Mesendoderm (in vitro differentiated cells): ENCODE measurements at regions not wholly inside any gene's neighbourhood (a gene's known extent, or its start where the extent isn't known, plus 50 kb on each side); places are given as distances from the start of the nearest gene placed in this dataset.
A peak's percentile ranks its signal among the peaks of the same experiment; 100 is the strongest.

Experiments used
- DNase-seq: peaks from one replicate; pipeline ENCODE4 v3.0.0; 2013
- H2AK5ac ChIP-seq: 2 replicates; pipeline ENCODE4 v1.6.1; 2013; ENCODE audit warnings: low read length, inconsistent platforms
- H2BK120ac ChIP-seq: 2 replicates; pipeline ENCODE4 v1.6.1; 2013; ENCODE audit warnings: low read depth, mild to moderate bottlenecking, low read length, moderate library complexity, mixed read lengths
- H2BK15ac ChIP-seq: replicated peaks from 2 replicates; pipeline ENCODE4 v1.6.1; 2013; ENCODE audit warnings: low read depth, mild to moderate bottlenecking, moderate library complexity
- H2BK5ac ChIP-seq: 2 replicates; pipeline ENCODE4 v1.6.1; 2013; ENCODE audit warnings: low read length, inconsistent platforms
- H3K18ac ChIP-seq: 2 replicates; pipeline ENCODE4 v1.6.1; 2013; ENCODE audit warnings: mild to moderate bottlenecking, low read length, mixed read lengths
- H3K23ac ChIP-seq: one replicate; pipeline ENCODE4 v1.6.1; 2013; ENCODE audit warnings: low read length
- H3K27ac ChIP-seq: 2 replicates; pipeline ENCODE4 v1.5.1; 2013; ENCODE audit warnings: low read depth, mild to moderate bottlenecking, inconsistent platforms, low read length, moderate library complexity
- H3K27me3 ChIP-seq: 2 replicates; pipeline ENCODE4 v1.6.1; 2013; ENCODE audit warnings: low read length, control low read depth, mild to moderate bottlenecking, inconsistent platforms; ENCODE audit not compliant: insufficient read depth, poor library complexity
- H3K36me3 ChIP-seq: 2 replicates; pipeline ENCODE4 v1.6.1; 2013; ENCODE audit warnings: low read length, inconsistent platforms; ENCODE audit not compliant: control insufficient read depth, insufficient read depth
- H3K4ac ChIP-seq: one replicate; pipeline ENCODE4 v1.6.1; 2013; ENCODE audit warnings: low read depth, mild to moderate bottlenecking, low read length, moderate library complexity
- H3K4me1 ChIP-seq: 2 replicates; pipeline ENCODE4 v1.6.1; 2013; ENCODE audit warnings: low read depth, low read length, inconsistent platforms; ENCODE audit not compliant: control insufficient read depth
- H3K4me2 ChIP-seq: 2 replicates; pipeline ENCODE4 v1.6.1; 2013; ENCODE audit warnings: low read length
- H3K4me3 ChIP-seq: 2 replicates; pipeline ENCODE4 v1.5.1; 2013; ENCODE audit warnings: mild to moderate bottlenecking, low read length
- H3K56ac ChIP-seq: one replicate; pipeline ENCODE4 v1.6.1; 2013; ENCODE audit warnings: low read length
- H3K79me1 ChIP-seq: 2 replicates; pipeline ENCODE4 v1.6.1; 2013; ENCODE audit warnings: low read length, inconsistent platforms
- H3K79me2 ChIP-seq: 2 replicates; pipeline ENCODE4 v1.6.1; 2013; ENCODE audit warnings: mild to moderate bottlenecking, low read length; ENCODE audit not compliant: control insufficient read depth, insufficient read depth
- H3K9ac ChIP-seq: 2 replicates; pipeline ENCODE4 v1.6.1; 2013; ENCODE audit warnings: low read length, inconsistent platforms
- H4K5ac ChIP-seq: one replicate; pipeline ENCODE4 v1.6.1; 2013; ENCODE audit warnings: low read length
- H4K8ac ChIP-seq: one replicate; pipeline ENCODE4 v1.6.1; 2013; ENCODE audit warnings: low read depth, mild to moderate bottlenecking, control low read depth, low read length, moderate library complexity
- WGBS: extraction: QIAGEN DNeasy Blood & Tissue Kit; methylation state at CpG from one replicate; pipeline ENCODE4 v1.1.7; 2013; ENCODE audit warnings: low lambda C conversion rate, missing lambda C conversion rate; ENCODE audit not compliant: insufficient coverage; ENCODE audit errors: extremely low coverage; 5-methylcytosine and 5-hydroxymethylcytosine counted together

DNA sequence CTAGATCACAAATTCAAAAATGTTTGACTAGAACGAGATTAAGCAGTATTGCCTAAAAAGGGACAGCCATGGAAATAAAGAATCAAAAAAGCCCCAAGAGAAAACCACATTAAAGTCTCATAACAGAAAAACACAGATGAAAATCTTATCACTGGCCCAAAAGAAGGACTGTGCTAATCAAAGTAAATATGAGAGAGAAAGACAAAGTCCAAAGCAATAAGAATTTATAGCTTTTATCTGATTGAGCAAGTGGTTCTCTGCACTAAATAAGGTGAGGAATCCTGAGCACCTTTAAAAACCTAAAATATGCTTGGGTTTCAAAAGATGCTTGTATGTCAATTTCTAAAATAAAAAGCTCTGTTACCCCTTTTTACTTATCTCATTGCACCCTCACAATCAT lies 409.3 kb downstream of the GASK1B start:
- H3K56ac ChIP-seq: no peak overlapping the region
- H2BK15ac ChIP-seq: no peak overlapping the region
- H3K27me3 ChIP-seq: no peaks in the 10 kb centered on the region
- no peak overlapping the region for H4K5ac ChIP-seq
- H3K23ac ChIP-seq: no peak overlapping the region
- no CpG with 5 or more reads among the region's 1 CpG for WGBS
- no peak overlapping the region for H2AK5ac ChIP-seq
- no peak overlapping the region for H3K4me2 ChIP-seq
- H3K18ac ChIP-seq: no peak overlapping the region
- H2BK120ac ChIP-seq: no peak overlapping the region
- no peak overlapping the region for H2BK5ac ChIP-seq
- no peak for DNase-seq
- no peak overlapping the region for H3K4me3 ChIP-seq
- H3K4me1 ChIP-seq: no peaks in the 10 kb centered on the region
- no peak overlapping the region for H4K8ac ChIP-seq
- no peak overlapping the region for H3K4ac ChIP-seq
- H3K9ac ChIP-seq: no peak overlapping the region
- H3K27ac ChIP-seq: no peak overlapping the region
- no peaks in the 10 kb centered on the region for H3K36me3 ChIP-seq
- H3K79me2 ChIP-seq: no peaks in the 10 kb centered on the region
- H3K79me1 ChIP-seq: no peaks in the 10 kb centered on the region

- Histone ChIP-seq H3K36me3 (no peaks in the 10 kb centered on the region), H2BK120ac (no peak overlapping the region), H3K79me1 (no peaks in the 10 kb centered on the region), H3K27ac (no peak overlapping the region), H3K4me3 (no peak overlapping the region), H3K27me3 (no peaks in the 10 kb centered on the region), H3K4me1 (no peaks in the 10 kb centered on the region), H3K9ac (no peak overlapping the region), H2AK5ac (no peak overlapping the region), H4K5ac (no peak overlapping the region), H3K4me2 (no peak overlapping the region), H3K23ac (no peak overlapping the region), H3K4ac (no peak overlapping the region), H4K8ac (no peak overlapping the region), H3K56ac (no peak overlapping the region), H3K18ac (no peak overlapping the region), H2BK5ac (no peak overlapping the region), H2BK15ac (no peak overlapping the region), H3K79me2 (no peaks in the 10 kb centered on the region)
- no CpG with 5 or more reads among the region's 2 CpGs for WGBS
- no peak for DNase-seq
These were observed 418.4 kb downstream of the GASK1B start for GRCh38 chr4:157754410-157754809.

GRCh38 chr4:157751631-157752030 lies 421.2 kb downstream of the GASK1B start:
- Histone ChIP-seq H2BK5ac (no peak overlapping the region), H3K4me1 (no peaks in the 10 kb centered on the region), H3K9ac (no peak overlapping the region), H3K4me2 (no peak overlapping the region), H3K27me3 (no peaks in the 10 kb centered on the region), H3K56ac (no peak overlapping the region), H3K79me1 (no peaks in the 10 kb centered on the region), H4K8ac (no peak overlapping the region), H3K79me2 (no peaks in the 10 kb centered on the region), H3K4me3 (no peak overlapping the region), H3K4ac (no peak overlapping the region), H3K23ac (no peak overlapping the region), H2BK120ac (no peak overlapping the region), H3K18ac (no peak overlapping the region), H2BK15ac (no peak overlapping the region), H3K27ac (no peak overlapping the region), H4K5ac (no peak overlapping the region), H2AK5ac (no peak overlapping the region), H3K36me3 (no peaks in the 10 kb centered on the region)
- 100% methylated on average over 1 of the region's 2 CpGs for WGBS
- no peak for DNase-seq

- Histone ChIP-seq H3K4me1 (no peaks in the 10 kb centered on the region), H3K36me3 (no peaks in the 10 kb centered on the region), H3K56ac (no peak overlapping the region), H3K4me2 (no peak overlapping the region), H3K79me1 (no peaks in the 10 kb centered on the region), H2BK5ac (no peak overlapping the region), H2AK5ac (no peak overlapping the region), H3K23ac (no peak overlapping the region), H3K18ac (no peak overlapping the region), H3K27me3 (no peaks in the 10 kb centered on the region), H3K4me3 (no peak overlapping the region), H4K5ac (no peak overlapping the region), H2BK120ac (no peak overlapping the region), H3K79me2 (no peaks in the 10 kb centered on the region), H2BK15ac (no peak overlapping the region), H3K9ac (no peak overlapping the region), H4K8ac (no peak overlapping the region), H3K4ac (no peak overlapping the region), H3K27ac (no peak overlapping the region)
- DNase-seq: no peak
- WGBS: no CpG with 5 or more reads among the region's 1 CpG
These were observed 431.2 kb downstream of the GASK1B start for GRCh38 chr4:157741642-157742041.

DNA sequence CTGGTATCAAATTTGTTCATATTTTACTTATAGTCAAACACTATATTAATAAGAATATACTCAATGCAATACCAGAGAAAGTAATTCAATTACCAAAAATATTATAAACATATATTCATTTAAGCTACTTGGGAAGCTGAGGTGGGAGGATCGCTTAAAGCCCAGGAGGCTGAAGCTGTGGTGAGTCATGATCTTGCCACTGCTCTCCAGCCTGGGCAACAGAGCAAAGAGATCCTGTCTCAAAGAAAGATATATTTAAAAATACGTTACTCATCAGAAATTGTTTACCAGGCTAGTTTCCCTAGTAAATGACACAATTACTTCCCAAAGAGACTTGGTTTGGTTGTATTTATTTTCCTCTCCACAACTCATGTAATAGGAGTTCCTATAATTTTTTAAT lies 433.6 kb downstream of the GASK1B start:
- Histone ChIP-seq H2BK15ac (no peak overlapping the region), H3K9ac (no peak overlapping the region), H4K5ac (no peak overlapping the region), H3K4me1 (no peaks in the 10 kb centered on the region), H3K4me2 (no peak overlapping the region), H2BK120ac (no peak overlapping the region), H3K27ac (no peak overlapping the region), H3K23ac (no peak overlapping the region), H3K4ac (no peak overlapping the region), H3K36me3 (no peaks in the 10 kb centered on the region), H3K27me3 (no peaks in the 10 kb centered on the region), H3K56ac (no peak overlapping the region), H4K8ac (no peak overlapping the region), H2BK5ac (no peak overlapping the region), H2AK5ac (no peak overlapping the region), H3K79me2 (no peaks in the 10 kb centered on the region), H3K4me3 (no peak overlapping the region), H3K18ac (no peak overlapping the region), H3K79me1 (no peaks in the 10 kb centered on the region)
- WGBS: no CpG with 5 or more reads among the region's 2 CpGs
- peak; percentile 10 for DNase-seq

DNA sequence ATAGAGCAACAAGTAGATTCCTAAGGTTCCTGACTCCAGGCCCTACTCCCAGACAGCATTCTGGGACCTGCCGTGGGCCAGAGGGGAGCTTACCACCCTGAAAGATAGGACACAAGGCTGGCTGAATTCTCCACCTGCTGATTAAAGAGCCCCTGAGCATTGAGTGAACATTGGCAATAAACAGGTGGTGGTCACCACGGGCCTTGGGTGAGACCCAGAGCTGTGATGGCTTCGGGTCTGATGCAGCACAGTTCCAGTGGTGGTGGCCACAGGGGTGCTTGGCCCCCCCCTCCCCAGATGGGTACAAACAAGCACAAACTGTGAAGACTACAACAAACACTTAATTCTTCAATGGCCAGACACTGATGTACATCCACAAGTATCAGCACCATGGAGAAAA lies 444.6 kb downstream of the GASK1B start:
- Histone ChIP-seq H3K27ac (no peak overlapping the region), H4K5ac (no peak overlapping the region), H3K36me3 (no peaks in the 10 kb centered on the region), H3K4me3 (no peak overlapping the region), H3K79me2 (no peaks in the 10 kb centered on the region), H2BK5ac (no peak overlapping the region), H2BK120ac (no peak overlapping the region), H3K4ac (no peak overlapping the region), H3K23ac (no peak overlapping the region), H3K4me1 (no peaks in the 10 kb centered on the region), H3K4me2 (no peak overlapping the region), H3K18ac (no peak overlapping the region), H3K79me1 (no peaks in the 10 kb centered on the region), H2AK5ac (no peak overlapping the region), H3K56ac (no peak overlapping the region), H3K9ac (no peak overlapping the region), H2BK15ac (no peak overlapping the region), H4K8ac (no peak overlapping the region), H3K27me3 (no peaks in the 10 kb centered on the region)
- WGBS: no CpG with 5 or more reads among the region's 3 CpGs
- no peak for DNase-seq
